HG03097 (cell line): ENCODE measurements at regions not wholly inside any gene's neighbourhood (a gene's known extent, or its start where the extent isn't known, plus 50 kb on each side); places are given as distances from the start of the nearest gene placed in this dataset.
"Not testable (repeated sequence)": the region's sequence is repeated elsewhere in the genome, so short reads cannot be mapped to it uniquely, and the experiment has no call there.

ENCODE experiments used
- ATAC-seq: cut with Tn5 transposase; IDR thresholded peaks from one replicate; pipeline ENCODE4 v1.9.1; 2021; ENCODE audit not compliant: unreplicated experiment, low FRiP score

DNA sequence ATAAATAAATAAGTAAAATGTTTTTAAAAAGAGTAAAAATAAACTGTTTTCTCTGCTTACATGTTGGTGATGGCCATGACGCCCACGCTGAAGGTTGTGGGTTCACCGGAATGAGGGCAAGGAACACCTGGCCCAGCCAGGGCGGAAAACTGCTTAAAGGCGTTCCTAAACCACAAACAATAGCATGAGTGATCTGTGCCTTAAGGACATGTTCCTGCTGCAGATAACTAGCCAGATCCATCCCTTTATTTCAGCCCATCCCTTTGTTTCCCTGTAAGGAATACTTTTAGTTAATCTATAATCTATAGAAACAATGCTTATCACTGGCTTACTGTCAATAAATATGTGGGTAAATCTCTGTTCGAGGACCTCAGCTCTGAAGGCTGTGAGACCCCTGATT, 63.3 kb upstream of the CEP78 start:
- not testable (repeated sequence) for ATAC-seq

DNA sequence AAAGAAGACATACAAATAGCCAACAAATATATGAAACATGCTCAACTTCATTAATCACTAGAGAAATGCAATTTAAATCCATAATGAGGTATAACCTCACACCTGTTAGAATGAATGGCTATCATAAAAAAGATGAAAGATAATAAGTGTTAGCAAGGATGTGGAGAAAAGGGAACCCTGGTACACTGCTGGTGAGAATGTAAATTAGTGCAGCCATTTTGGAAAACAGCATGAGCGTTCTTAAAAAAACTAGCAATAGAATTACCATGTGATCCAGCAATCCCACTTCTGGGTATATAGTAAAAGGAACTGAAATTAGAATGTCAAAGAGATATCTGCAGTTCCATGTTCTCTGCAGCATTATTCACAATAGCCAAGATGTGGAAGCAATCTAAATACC, 64.2 kb upstream of the CEP78 start:
- ATAC-seq: no peak

DNA sequence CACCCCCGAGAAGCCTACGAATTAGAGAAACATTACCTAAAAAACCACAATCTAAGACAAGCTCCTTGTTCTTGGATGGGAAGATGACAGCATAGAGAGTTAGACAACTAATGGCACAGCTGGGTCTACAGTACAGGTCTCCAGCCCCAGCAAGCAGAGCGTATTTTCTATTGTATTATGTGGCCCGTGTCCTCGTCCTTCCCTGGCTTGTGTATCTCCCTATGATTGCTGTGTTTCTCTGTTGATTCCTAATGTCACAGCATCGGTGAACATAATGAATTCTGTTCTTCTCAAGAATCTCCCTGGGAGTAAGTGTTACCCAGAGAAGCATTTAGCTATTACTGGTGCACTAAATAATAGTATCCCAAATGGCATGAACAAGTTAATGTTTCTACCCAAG, 66.8 kb upstream of the CEP78 start:
- no peak for ATAC-seq

DNA sequence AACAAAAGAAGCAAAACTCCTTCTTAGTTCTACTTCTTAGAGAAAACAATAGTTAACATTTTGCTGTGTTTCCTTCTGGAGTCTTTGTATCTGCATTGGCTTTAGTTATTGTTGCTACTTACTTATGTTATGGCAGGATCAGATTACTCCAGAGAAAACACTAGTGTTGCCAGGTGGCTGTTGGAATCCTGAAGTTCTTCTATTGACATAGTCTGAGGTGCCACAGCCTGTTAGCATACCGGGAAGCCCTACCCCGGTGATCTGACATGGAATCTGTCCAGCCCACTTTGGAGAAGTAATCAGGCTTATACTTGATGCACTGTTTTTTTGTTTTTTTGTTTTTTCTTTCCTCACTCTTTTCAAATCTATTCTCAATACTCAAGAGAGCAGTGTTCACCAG, 68.5 kb upstream of the CEP78 start:
- no peak for ATAC-seq

DNA sequence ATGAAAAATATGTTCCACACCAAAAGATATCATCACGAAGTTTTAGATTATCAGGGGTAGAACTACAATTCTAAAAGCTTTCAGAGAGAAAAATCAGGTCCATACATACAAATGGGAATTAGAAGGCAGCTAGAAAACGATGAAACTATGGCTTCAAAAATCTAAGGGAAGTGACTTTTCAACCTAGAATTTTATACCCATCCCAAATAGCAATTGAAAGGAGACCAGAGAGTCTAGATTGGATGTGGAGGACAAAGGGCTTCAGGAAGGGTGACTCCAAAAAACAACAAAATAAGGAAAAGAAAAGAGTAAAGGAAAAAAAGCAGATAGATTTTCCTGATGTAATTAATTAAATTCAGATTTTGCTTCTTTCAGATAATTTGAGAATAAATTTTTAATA, 72.0 kb upstream of the CEP78 start:
- no peak for ATAC-seq

DNA sequence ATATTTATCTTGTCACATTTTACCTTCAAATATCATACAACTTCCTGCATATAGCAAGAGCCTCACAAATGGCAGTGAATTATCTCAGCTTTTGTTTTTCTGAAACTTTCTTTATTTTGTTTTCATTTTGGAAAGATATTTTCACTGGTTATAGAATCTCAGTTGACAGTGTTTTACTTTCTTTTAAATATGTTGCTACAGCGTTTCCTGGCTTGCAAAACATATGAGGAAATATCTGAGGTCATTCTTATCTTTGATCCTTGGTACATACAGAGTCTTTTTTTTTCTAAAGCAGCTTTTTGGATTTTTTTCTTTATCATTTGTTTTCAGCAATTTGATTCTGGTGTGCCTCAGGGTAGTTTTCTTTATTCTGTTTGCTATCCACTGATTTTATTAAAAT, 77.6 kb upstream of the CEP78 start:
- no peak for ATAC-seq

DNA sequence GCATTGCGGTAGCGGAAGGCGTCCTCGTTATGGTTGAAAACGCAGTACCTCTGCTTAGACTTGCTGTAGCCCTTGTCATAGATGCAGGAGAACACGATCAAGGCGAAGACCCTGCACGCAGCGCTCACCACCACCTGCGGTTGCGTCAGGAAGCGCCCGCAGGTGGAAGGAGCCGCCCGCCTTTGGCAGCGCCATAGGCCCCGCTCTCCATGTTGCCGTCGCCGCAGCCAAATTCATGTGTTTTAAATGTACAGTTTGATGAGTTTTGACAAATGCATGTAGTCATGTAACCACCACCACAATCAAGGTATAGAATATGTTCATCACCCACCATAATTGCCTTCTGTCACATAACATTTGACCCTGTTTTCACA, 84.9 kb upstream of the CEP78 start:
- ATAC-seq: no peak

DNA sequence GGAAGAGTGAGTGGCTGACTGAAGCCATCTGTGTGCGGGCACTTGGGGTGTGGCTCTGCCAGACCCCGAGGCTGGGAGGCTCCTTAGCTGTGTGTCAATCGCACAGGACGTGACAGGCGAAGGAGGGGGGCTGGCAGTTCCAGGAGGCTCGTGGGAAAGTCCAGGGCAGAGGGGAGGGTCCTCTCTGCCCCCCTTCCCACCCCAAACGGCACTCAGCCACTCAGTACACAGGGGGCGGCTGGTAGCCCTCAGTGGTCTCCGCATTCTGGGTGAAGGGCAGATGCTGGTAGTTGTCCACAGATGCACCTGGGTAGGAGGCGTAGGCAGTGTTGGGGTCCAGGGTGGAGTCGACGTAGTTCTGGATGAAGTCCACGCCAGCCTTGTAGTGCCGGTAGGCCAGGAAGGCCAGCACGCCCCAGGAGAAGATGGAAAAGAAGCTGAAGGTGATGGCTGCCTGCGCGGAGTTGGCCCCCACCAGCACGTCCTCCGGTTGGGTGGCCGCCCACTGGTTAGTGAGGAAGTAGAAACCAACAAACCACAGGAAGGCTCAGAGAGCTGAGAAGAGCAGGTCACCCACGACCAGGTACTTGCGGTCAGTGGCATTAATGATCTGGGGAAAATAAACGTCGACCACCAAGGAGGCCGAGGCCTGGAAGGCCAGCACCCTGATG, 85.4 kb upstream of the CEP78 start:
- no peak for ATAC-seq

DNA sequence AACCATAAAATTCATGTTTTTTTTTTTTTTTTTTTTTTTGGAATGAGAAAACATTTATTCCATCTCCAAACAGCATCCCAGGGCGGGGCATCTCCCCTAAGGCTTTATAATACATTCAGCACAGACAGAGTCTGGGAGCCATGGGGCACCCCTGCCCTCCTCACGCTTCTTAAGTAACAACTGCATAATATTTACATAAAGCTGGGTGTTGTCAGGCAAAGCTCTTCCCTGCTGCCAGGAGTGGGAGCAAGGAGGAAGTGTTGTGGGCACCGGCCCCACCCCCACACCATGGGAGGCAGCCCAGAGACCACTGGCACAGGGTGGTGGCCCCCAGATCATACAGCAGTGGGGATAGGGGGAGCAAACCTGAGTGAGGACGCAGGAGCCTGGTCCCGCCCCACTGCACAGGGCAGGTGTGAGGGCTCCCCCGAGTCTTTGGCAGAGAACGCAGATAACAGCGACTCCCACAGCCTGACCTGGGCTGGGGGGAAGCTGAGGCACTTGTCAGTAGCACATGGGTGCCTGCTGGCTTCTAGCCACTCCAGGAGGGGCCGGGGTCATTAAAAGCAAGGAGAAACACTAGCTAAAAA, 86.1 kb upstream of the CEP78 start:
- ATAC-seq: no peak

DNA sequence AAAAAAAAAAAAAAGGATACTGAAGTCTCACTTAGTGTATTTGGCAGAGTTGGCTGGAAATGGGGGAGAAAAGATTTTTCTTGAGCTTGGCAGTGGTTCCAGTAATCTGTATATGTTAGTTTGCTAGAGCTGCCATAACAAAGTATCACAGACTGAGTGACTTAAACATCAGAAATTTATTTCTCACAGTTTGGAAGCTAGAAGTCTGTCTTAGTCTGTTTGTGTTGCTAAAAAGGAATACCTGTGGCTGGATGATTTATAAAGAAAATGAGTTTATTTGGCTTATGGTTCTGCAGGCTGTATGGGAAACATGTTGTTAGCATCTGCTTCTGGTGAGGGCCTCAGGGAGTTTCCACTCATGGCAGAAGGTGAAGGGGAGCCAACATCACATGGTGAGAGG, 89.6 kb upstream of the CEP78 start:
- no peak for ATAC-seq

DNA sequence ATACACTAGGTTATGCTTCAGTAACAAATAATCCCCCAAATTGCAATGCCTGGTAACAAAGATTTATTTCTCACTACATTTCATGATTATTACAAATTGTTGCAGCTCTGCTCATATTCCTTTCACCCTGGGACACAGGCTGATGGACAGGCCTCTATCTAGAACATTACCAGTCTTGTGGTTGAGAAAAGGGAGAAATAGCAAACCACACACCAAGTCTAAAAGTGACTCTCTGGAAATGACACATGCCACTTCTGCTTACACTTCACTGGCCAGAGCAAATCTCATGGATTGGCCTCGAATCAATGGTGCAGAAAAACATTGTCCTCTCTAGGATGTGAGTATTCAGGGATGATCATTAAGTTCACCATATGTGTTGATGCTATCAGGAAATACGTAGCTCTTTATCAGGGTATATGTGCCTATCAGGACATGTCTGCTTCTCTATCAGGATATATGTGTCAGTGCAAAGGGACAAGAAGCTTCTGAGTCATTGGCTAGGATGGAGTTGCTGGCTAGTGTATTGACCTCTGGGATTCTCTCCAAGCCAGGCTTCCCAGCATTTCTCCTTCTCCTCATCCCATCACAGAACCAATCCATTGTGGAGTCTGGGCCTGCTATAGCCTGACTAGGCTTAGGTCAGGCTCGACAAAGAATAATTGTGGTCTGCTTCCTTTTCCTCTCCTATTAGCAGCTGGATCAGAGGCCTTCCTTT, 91.1 kb upstream of the CEP78 start:
- ATAC-seq: no peak

DNA sequence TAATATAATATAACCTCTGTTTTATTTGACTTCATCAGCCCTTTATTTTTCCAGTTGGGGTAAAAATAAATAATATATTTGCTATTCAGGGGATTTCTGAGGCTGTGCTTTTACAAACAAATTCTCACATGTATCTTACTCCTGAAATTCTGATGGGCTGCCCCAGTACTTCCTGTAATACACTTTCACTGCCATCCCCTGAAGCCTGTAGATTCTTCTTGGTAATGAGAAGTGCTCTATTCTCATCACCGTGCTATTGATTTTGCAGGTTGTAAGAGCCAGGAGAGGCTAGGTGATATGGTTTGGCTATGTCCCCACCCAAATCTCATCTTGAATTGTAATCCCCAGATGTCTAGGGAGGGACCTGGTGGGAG, 91.9 kb upstream of the CEP78 start:
- no peak for ATAC-seq

DNA sequence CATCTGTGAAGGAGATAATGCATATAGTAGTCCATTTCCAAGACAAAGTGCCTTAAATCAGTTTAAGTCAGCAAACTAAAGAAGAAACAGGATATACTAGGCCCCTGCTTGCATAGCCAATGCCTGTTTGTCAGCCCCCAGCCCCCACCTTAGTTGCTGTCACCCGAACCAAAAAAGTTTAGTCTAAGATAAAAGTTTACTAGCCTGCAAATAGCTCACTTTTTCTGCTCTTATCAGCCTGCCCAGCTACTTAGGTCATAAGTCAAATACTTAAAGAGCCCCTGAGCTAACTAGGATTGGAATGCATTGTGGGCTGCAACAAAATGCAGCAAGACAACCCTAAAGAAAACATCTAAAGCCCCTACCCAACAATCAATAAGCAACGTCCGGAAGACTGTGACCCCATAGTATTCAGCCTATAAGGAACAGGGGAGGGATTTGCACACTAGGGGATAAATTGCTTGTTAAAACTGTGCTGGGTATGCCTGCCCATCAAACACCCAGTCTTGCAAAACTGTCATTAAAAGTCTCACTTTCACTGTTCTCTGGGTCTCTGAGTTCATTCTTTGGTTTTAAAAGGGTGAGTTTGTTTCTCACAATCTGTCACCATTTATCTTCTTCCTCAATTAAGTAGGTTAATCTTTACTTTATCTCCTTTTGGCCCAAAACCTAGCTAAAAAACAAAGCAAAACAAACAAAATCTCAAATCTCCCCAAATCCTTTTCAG, 92.4 kb upstream of the CEP78 start:
- no peak for ATAC-seq

DNA sequence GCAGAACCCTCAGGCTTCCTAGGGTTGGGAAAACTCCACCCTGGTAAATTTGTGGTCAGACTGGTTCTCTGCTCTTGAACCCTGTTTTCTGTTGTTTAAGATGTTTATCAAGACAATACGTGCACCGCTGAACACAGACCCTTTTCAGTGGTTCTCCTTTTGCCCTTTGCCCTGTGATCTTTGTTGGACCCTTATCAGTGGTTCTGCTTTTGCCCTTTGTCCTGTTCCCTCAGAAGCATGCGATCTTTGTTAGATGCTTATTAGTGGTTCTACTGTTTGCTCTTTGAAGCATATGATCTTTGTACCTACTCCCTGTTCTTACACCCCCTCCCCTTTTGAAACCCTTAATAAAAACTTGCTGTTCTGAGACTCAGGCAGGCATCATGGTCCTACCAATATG, 93.6 kb upstream of the CEP78 start:
- ATAC-seq: not testable (repeated sequence)

DNA sequence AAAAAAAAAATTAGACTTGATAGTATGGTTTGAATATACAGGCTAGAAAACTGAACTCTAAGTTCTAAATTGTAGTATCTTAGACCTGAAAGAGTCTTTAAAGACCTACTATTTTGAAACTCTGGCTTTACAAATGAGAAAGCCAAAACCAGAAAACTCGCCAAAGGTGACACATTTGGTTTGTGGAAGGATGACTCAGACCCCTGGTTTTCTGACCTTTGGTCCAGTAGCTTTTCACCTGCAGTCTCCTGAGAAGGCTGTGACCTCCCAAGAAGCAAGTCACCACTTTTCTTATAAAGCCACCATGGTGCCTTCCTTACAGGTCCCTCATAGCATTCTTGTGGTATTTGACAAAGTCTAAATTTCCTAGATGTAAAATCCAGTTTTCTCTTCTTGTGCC, 102.1 kb upstream of the CEP78 start:
- ATAC-seq: no peak

DNA sequence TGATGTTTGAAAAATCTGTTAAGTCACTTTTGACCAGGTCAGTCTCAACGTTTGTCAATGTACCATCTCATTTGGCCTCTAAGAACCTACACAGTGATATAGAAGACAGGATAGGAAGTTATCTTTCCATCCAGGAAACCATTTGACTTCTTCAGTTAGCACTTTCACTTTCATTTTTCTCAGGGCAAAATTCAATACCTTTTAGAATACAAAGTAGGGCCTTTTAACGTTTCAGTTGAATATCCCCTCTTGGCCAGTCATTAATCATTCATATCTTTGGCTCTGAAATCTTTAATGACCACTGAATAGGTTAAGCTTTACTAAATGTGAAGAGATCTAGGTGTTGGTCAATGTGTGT, 101.1 kb upstream of the GNAQ start:
- no peak for ATAC-seq

DNA sequence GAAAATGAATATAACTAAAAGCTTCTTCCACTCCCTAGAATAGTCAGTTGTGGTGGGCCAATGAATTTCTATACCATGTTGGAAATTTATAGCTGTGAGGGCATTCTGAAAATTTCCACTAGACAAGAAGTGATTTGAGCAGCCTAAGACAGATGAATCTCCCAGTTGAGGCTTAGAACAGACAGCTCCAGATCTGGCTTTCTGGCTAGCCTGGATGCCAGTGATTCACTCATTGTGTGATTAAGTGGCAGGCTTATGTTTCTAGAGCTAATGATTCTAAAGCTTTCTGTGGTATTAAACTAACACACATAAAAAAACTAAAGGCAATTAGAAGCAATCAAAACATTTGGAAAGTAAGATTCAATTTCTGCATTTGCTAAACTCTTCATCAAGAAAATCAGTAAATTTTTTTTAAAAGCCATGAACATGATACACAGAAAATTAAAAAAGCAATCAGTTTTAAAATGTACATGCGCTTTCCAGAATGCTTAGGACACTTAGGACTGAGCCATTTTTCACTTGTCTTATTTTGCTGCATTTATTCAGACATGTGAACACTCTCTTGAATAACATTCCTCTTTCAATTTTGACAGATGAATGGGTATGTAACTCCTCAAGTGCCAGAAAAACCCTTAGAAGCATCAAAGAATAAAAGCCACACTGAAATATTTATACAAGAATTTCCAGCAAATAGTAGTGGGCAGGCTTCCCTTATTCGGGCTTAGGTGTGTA, 100.5 kb upstream of the GNAQ start:
- no peak for ATAC-seq

DNA sequence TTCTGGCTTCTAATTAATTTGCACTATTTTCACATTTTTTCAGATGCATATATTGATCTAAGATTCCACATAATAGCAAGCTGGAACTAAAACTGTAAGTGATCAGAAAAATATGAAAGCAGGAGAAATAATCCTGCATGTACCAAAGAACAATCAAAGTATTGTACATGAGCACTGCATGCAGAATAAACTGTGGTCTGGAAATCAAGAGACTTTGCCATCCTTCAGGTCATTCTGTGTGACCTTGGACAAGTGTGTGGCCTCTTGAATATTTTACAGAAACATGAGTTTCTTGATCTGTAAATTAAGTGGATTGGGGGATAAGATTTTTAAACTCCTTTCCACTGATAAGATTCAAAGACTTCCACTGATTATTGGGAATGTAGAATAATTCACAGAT, 99.2 kb upstream of the GNAQ start:
- no peak for ATAC-seq

DNA sequence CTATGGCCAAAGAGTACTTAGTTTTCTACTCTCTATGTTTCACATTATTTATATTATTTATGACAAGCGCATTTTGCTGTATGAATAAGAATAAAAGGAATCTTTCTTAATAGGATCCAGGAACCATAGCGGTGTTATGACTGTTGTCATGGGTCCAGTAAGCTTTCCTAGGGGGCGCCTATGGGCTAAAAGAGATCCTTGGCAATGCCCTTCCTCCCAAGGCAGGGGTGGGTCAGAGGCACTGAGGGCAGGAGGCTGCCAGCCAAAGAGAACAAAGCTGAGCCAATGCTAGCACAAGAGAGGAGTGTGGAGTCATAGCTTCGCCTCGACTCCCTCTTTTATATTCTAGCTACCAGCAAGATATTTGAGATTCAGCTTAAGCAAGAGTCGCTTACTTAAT, 98.4 kb upstream of the GNAQ start:
- ATAC-seq: no peak

DNA sequence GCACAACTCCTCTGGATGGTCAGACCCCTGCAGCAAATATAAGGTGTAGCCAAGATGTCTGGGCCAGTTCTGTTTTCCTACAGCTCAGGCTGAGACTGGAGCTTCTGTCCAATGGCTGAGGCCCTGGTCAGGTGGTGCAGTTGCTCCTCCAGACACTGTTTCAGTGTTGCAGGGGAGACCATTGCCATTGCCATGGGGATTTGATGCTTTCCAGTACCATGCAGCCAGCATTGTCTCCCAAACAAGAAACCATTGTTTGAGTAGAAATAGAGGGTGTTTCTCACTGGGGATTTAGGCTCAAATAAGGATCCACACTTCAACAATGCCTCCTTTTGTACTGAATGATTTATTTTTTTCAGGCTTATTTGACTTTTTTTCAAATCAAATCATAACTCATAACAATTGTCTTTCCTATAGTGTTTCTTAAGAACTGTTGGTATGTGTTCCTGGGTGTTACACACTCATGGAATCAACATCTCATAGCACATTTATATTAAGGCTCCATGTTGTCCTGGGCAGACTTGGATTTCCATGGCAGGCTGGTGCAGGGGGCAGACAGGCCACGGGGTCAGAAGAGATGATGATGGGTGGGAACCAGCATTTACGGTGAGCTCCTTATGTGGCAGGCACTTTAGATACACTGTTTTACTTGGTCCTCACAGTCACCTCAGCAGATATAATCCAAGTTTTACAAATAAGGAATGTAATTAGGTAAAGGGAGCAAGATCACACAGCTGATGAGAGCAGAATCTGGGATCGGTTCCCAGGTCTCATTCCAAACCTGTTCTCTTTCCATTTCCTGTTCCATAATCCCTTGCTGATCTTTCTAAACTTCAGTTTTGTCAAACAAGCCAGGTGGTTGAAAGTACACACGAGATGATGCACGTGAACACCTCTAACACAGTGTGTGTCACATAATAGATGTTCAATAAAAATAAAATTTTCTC, 95.9 kb upstream of the GNAQ start:
- ATAC-seq: no peak
